ENCODE measurements at regions not wholly inside any gene's neighbourhood (a gene's known extent, or its start where the extent isn't known, plus 50 kb on each side); places are given as distances from the start of the nearest gene placed in this dataset.
A peak's percentile ranks its signal among the peaks of the same experiment; 100 is the strongest.

- no peak for DNase-seq
Observed at GRCh38 chr21:43316156-43316845, 110.6 kb downstream of the SIK1 start.

- peak; percentile 21 to 53 for DNase-seq
Observed at GRCh38 chr21:43315244-43316137, 111.4 kb downstream of the SIK1 start.

- no peak for DNase-seq
Observed at GRCh38 chr21:43313939-43314405, 113.0 kb downstream of the SIK1 start.

- DNase-seq, result no peak
Observed at GRCh38 chr21:43313221-43313938, 113.6 kb downstream of the SIK1 start.

- no peak for DNase-seq
Observed at GRCh38 chr21:43312751-43313169, 114.2 kb downstream of the SIK1 start.

GRCh38 chr21:43312011-43312410 is 114.9 kb downstream of the SIK1 start:
- DNase-seq, result no peak

- no peak for DNase-seq
Observed at GRCh38 chr21:43311301-43311817, 115.6 kb downstream of the SIK1 start.

GRCh38 chr21:43308815-43309283 is 118.1 kb downstream of the SIK1 start:
- DNase-seq, result no peak

GRCh38 chr21:43308101-43308814 is 118.7 kb downstream of the SIK1 start:
- no peak for DNase-seq

GRCh38 chr21:43307677-43308070 is 119.3 kb downstream of the SIK1 start:
- no peak for DNase-seq

- DNase-seq, result no peak
Observed at GRCh38 chr21:43306911-43307676, 119.8 kb downstream of the SIK1 start.

- DNase-seq, result no peak
Observed at GRCh38 chr21:43306391-43306790, 120.5 kb downstream of the SIK1 start.

GRCh38 chr21:43305811-43306311 is 121.1 kb downstream of the SIK1 start:
- no peak for DNase-seq

GRCh38 chr21:43305336-43305665 is 121.6 kb downstream of the SIK1 start:
- DNase-seq, result no peak

GRCh38 chr21:43304621-43305335 is 122.2 kb downstream of the SIK1 start:
- DNase-seq, result no peak

GRCh38 chr21:43304206-43304605 is 122.7 kb downstream of the SIK1 start:
- no peak for DNase-seq

- DNase-seq, result no peak
Observed at GRCh38 chr21:43303275-43304178, 123.4 kb downstream of the SIK1 start.

GRCh38 chr21:43302769-43303168 is 124.2 kb downstream of the SIK1 start:
- DNase-seq, result no peak

GRCh38 chr21:43302062-43302700 is 124.8 kb downstream of the SIK1 start:
- no peak for DNase-seq

All from CD4-positive, alpha-beta T cell treated with Interleukin-4 for 1 hour (primary cell).